ENCODE measurements at regions not wholly inside any gene's neighbourhood (a gene's known extent, or its start where the extent isn't known, plus 50 kb on each side); places are given as distances from the start of the nearest gene placed in this dataset.

DNA sequence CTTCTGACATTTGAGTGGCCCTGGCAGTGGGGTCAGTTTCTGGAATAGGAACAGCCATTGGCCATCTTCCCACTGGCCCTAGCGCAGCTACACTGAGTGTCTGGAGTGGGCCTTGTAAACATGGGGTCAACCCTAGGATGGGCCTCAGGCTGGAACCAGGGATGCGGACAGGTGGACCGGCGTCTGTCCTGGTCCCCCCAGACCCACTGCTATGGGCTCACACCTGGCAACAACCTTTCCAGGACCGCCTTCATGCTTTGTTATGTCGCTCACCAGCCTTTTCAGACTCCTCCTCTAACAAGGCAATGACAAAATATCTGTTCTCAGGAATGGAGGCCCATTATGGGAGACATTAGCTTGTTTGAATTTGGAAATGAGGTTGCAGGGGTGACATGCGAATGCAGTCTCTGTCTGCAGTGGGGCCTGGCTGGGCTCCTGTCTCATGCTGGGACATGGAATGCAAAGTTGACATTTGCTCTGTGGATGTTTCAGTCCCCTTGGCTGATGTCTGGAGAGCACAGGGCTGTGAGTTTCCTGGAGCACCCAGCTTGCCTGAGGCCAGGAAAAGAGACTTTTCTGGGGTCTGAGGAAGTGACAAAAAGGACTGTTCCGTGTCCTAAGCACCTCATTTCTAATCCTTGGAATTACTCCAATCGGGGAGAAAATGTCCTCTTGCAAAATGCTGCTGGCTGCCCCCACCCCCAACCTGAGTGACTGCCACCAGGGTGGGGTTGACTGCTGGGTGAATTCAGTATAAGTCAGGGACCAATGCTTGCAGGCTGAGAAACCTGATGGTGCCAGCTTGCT is 98.7 kb upstream of the PMEPA1 start:
- no peak for TF ChIP-seq JUN (IDR thresholded peaks at IDR 0.05; ENCODE audit: borderline replicate concordance, insufficient read depth, insufficient read length, low read depth)
- TF ChIP-seq, protein P1, sequence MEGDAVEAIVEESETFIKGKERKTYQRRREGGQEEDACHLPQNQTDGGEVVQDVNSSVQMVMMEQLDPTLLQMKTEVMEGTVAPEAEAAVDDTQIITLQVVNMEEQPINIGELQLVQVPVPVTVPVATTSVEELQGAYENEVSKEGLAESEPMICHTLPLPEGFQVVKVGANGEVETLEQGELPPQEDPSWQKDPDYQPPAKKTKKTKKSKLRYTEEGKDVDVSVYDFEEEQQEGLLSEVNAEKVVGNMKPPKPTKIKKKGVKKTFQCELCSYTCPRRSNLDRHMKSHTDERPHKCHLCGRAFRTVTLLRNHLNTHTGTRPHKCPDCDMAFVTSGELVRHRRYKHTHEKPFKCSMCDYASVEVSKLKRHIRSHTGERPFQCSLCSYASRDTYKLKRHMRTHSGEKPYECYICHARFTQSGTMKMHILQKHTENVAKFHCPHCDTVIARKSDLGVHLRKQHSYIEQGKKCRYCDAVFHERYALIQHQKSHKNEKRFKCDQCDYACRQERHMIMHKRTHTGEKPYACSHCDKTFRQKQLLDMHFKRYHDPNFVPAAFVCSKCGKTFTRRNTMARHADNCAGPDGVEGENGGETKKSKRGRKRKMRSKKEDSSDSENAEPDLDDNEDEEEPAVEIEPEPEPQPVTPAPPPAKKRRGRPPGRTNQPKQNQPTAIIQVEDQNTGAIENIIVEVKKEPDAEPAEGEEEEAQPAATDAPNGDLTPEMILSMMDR (IDR thresholded peaks at IDR 0.05; ENCODE audit: extremely low read depth in 1 of 2, insufficient read depth in 1 of 2, low read depth in 1 of 2, low read length in 2 of 2) = no peak
- no peak for TF ChIP-seq EZH2 (IDR thresholded peaks at IDR 0.05; ENCODE audit: borderline replicate concordance, low read depth, low read length, severe bottlenecking)
- TF ChIP-seq POLR2AphosphoS5 (IDR thresholded peaks at IDR 0.05; ENCODE audit: insufficient read depth, low read depth, low read length) = no peak
